ENCODE measurements at regions not wholly inside any gene's neighbourhood (a gene's known extent, or its start where the extent isn't known, plus 50 kb on each side); places are given as distances from the start of the nearest gene placed in this dataset.

DNA sequence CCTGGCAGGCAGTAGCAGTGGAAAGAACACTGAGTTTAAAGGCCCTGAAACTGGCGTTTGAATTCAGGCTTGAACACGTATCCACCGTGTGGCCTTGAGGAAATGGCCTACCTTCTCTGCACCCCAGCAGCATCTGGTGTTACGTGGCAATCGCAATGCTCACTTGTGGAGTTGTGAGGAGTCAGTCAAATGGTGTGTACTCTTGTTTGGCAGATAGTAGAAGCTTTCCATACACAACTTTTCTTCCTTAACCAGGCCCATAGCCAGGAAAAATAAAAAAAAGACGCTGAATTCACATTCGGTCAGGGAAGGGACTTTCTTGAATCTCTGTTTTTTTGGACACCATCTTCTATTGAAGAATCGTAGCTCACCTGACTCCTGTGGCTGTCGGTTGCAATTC lies 1101.5 kb upstream of the KLHL29 start:
- DNase-seq (ENCODE audit: low spot score): no peak
- intact Hi-C loops (cut with DNase I): no loop called here

DNA sequence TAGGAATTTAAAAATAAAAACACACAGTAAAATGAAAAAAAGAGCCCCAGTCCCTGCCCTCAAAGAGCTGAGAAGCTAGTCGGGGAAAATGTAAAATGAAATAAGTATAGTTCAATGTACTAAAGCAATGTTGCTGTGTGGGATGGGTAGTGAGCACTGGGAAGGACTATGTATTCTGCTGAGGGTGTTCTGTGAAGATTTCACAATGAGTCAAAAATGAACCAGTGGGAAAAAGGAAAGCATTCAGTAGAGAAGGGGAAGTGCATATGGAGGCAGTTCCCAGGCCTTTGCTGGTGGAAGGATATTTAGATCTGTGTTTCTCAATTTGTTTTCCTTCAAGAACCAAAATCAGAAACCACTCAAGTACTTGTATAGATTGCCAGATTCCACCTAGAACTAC lies 1094.7 kb upstream of the KLHL29 start:
- intact Hi-C loops (cut with DNase I): loop anchor here (10.0 kb wide), 1 partner anchor 1506 kb away; no protein-coding TSS in a partner anchor
- no peak for DNase-seq (ENCODE audit: low spot score)

DNA sequence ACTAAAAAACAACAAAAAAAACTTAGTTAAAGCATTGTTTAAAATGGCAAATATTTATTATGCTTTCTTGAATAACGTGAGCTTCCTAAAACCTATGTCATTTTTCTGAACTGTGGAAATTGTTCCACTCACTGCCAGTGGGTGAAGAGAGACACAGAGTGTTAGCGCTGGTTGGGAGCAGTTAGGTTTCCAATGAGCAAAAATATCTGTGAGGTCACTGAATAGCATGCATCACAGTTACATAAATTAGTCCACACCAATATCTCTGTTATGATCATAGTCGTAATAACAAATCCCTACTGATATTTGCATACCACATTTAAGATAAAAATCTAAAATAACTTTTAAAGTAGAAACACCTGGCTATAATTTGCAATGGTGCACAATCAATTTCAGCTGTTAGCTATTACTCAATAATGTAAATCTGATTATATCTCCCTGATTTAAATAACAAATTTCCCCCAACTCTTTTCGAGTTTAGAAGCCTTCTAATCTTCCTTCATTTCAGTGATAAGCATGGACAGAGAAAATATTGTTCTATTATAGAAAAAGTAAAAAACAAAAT lies 1094.0 kb upstream of the KLHL29 start:
- intact Hi-C loops (cut with DNase I): loop anchor here (10.0 kb wide), 1 partner anchor 1506 kb away; no protein-coding TSS in a partner anchor

DNA sequence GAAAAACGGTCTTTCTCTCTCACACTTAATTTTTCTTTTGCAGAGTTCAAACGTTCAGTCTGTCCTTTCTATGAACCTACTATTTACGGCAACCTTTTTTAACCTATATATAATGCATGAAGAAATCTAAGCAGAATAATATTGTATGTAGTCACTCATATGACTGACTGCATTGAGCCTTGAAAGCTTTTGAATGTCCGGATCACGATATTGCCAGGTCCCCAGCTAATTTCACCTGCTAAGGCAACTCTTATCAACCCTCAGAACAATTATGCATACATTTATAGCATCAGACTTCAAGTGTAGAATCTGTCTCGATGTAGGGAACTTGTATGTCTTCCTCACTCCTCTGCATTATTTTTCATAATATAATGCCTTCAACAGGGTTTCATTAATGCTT lies 1083.8 kb upstream of the KLHL29 start:
- intact Hi-C loops (cut with DNase I): no loop called here
- no peak for DNase-seq (ENCODE audit: low spot score)

More for the DNA sequence above, 1094.0 kb upstream of the KLHL29 start:
- DNase-seq (ENCODE audit: low spot score): no peak

DNA sequence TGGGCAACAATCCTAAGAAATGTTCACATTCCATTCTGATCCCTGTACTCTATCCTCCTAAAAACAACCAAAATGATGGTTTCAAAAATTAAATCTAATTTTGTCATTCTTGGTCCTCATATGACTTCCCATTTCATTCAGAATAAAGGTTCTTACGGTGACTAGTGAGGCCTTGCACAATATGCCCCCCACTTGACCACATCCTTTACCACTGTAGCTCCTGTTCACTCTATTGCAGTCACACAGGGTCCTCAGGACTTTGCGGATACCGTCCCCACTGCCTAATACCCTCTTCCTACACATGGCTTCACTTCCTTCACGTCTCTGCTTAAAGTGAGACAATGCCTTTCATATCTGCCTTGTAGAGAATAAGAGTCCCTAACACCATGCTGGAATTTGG lies 1058.7 kb upstream of the KLHL29 start:
- intact Hi-C loops (cut with DNase I): no loop called here
- DNase-seq (ENCODE audit: low spot score): no peak

DNA sequence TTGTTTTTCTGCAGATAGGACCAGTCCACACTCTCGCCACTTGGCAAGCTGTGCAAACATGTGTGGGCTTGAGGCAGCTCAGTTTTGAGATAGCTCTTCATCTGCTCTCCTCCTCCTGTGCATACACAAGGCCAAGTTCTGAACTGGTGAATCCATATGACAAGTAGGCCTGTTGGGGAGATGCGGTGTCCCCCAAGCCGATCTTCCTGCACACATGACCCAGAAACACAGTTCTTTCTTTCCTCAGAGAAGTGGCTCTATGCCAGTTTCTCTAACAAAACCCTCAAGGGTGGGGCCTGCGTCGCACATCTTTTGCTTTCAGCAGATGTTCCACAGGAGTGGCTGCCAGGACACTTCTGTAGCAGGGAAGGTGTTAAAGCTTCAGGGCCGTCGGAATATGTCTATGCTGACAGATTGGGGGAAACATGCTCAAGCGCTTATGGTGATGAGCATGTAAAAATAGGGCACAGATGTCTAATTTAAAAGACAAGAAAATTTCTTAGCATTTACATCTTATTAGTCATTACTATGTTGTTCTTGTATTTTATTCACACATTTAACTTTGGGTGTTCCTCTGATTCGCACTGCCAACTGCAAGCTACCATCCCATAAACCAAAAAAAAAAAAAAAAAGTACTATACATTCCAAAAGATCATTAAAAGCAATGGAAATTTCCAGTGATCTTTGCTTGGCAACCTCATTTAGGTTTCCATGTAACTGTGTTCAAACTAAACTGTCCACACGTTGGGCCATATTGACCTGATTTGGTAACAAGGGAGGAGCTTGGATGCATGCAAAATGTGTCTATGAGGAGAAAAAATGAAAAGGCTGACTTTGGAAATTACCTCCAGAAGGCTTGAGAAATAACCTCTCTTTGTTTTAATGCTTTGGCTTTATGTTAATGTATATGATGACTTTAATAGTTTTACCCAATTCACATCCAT lies 1055.5 kb upstream of the KLHL29 start:
- DNase-seq (ENCODE audit: low spot score): no peak
- intact Hi-C loops (cut with DNase I): no loop called here

DNA sequence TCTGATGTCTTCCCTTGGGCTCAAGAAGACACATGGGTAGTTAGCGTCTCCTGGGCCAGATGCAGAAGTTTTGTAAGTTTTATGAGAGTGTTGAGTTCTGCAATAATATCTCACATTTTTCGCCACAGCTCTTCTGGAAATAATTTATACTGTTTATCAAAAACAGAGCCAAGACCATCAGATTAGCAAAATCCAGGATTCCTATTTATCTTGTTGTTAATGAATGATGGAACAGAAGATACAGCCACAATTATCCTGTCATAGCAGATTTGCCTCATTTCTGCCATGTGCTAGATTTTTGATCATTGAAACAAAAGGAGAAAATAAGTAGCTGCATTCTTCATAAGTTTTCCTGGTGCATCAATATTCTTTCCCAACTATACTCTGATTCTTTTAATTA lies 1048.6 kb upstream of the KLHL29 start:
- DNase-seq (ENCODE audit: low spot score): no peak
- intact Hi-C loops (cut with DNase I): no loop called here

DNA sequence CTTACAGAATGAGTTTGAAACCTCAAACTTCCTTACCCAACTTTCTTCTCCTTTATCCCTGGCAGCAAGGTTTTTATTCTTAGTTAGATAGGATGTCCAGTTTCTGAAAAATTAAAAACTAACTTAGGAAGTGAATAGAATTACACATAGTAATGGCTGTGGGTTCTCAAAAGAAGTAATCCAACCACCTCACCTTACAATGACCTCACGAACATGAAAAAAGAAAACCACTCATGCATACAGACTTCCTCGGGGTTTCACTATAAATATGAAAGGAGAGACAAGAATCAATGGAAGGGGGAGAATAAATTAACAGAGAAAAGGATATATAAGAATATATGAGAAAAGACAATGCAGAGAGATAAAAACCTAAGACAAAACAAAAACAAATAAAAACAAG lies 1044.3 kb upstream of the KLHL29 start:
- intact Hi-C loops (cut with DNase I): no loop called here

DNA sequence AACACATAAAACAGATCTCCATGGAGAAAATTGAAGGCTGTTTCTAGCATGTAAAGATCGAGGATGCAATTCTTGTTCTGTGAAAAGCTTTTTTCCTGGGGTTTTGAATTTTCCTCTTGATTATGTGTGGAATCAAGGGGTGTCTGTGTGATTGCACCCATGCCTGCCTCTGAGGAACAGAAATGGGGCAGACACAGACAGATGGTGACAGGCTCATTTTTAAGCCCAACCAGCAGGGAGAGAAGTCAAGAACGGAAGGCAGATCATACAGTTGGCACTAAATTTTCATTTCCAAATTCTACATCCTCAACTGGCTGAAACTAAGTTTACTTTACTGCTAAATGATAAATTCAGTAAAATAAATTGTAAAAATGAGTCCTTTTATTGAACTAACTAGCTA lies 1037.7 kb upstream of the KLHL29 start:
- intact Hi-C loops (cut with DNase I): no loop called here
- DNase-seq (ENCODE audit: low spot score): no peak

More for the DNA sequence above, 1044.3 kb upstream of the KLHL29 start:
- DNase-seq (ENCODE audit: low spot score): no peak

DNA sequence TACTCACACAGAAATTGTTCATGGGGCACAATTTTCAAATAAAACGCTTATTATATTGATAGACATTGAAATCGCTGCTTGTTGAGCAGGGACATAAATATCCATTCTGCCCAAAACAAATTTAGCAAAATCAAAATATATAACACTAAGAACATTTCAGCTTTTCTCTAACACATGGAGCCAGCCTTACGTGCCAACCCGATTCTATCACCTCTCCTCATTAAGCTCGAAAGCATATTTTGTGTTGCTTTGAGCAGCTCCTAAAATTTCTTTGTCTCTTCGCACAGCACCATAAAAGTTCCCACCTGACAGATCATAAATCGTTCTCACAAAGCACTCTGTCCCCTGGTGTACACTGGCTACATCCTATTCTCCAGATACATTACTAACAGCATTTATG lies 1034.4 kb upstream of the KLHL29 start:
- DNase-seq (ENCODE audit: low spot score): no peak
- intact Hi-C loops (cut with DNase I): no loop called here

DNA sequence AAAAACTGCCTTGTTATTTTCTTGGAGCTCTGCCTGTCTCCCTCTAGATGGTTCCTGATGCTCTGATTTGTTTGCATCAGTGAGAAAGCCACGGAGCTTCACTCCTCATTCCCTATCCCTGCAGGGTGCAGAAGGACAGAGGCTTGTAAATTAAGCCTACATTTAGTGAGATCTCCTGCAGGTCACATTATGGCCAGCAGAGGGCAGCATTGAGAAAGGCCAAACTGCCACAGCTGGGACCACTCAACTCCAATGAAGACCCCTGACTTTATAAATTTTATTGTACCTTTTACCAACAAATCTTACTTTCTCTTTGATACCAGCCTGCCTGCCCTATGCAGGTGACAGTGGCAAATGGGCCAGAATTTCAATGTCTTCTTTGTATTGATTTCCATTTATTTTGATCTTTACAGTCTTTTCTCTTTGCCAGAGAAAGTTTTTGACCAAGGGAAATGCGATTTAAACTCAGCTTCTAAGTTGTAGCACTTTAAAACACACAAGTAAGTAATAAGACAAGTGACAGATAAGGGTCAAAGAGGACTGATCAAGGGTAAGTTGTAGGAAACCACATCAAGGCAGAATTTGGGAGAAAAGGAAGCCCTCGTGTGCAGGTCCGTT lies 1029.1 kb upstream of the KLHL29 start:
- no peak for DNase-seq (ENCODE audit: low spot score)
- intact Hi-C loops (cut with DNase I): no loop called here

DNA sequence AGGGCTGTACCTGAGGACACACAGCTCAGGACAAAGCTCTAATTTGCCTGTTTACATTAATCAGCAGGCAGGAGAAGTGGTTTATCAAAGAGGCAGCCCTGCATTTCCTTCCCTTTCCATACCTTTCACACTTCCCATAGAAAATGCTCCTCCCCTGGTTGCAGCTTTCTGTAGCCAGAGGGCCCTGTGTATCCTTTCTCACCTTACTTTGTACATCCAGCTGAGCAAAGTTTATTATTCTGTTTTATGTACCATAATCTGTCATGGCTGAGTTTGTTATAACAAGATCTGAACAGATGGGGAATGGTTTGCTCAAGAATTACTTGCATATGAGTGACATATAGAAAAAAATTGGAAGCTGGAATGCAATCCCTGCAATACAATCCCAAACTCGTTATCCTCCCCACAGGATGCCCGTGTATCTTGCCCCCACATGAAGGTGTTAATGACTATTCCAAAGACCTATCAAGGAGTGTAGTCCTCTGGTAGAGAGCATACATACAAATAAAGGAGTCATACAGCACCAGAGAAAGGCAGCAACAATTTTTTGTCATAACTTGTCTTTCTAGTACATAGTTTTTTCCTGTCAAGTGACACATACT lies 1025.8 kb upstream of the KLHL29 start:
- intact Hi-C loops (cut with DNase I): no loop called here
- no peak for DNase-seq (ENCODE audit: low spot score)

DNA sequence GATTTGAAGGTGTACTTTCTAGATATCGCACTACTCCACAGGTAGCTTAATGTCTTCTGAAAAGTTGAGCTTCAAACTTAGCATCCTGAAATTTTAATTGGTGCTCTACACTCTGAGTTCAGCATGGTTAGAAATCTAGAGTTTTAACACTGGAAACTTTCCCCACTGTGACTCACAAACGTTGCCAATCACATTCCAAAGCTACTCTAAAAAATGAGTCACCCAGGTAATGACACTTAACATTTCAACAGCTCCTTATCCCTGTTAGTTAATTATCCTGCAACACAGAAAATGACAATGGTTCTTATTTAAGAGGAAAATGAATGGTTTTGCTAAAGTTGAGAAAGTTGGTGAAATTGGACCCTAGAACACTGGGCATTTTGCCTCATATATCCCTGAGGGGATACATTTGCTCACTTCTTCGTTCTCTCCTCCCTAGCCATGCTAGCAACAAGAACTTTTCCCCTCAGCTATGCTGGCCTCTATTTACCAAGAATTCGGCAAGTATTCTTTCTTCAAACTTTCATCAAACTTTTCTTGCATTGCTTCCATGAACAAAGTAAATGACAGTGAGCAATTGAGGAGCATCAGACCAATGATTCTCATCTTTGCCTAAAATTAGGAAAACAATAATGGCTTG lies 1024.1 kb upstream of the KLHL29 start:
- no peak for DNase-seq (ENCODE audit: low spot score)
- intact Hi-C loops (cut with DNase I): no loop called here

DNA sequence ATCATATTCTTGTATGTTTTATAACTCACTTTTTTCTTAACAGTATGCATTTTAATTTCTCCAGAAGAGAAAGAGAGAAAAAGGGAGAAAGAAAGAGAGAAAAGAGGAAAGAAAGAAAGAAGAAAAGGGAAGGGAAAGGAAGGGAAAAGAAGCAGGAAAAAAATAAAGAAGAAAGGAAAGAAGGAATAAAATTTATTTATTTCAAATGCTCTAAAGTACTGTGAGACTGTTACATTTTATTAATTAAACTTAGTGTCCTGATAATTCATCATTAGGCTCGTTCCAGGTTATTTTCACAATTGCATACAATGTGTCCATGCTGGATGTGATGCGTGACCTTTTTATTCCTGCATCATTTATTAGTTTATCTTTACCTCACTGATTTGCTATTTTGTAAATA lies 1023.4 kb upstream of the KLHL29 start:
- DNase-seq (ENCODE audit: low spot score): no peak
- intact Hi-C loops (cut with DNase I): no loop called here

DNA sequence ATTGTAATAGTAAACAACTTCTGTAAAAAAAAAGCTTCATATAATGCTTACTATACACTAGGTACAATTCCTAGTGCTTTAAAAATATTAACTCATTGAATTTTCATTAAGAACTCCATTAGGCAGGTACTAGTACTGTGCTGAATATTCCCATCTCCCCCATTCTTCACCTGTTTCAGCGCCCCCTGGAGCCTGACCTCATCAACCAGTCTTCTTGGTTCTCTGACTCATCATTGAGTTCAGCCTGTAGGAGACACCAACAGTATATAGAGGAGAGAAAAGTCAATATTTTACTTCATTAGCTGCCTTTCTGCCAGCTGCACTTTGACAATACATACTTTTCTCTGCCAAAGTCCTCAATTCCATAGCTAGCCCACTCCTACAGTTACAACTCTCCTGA lies 1009.9 kb upstream of the KLHL29 start:
- intact Hi-C loops (cut with DNase I): no loop called here
- DNase-seq (ENCODE audit: low spot score): no peak

DNA sequence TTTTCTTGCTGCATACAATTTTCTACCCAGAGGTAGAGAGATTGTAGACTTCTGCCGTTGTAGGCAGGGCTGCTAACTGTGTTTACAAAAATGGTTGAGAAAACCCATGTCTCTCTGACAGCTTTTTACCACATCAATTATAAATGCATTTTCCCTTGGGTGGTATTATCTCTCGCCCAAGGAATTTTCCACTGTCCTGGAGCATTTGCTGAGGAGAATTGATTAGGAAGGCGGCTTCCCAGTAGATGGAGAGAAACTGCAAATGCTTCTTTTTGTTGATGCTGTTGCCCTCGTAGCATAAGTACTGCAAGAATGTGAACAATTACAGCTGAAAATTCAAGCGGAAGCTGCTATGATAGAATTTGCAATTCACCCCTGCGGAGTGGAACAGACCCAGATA lies 1007.7 kb upstream of the KLHL29 start:
- DNase-seq (ENCODE audit: low spot score): no peak

DNA sequence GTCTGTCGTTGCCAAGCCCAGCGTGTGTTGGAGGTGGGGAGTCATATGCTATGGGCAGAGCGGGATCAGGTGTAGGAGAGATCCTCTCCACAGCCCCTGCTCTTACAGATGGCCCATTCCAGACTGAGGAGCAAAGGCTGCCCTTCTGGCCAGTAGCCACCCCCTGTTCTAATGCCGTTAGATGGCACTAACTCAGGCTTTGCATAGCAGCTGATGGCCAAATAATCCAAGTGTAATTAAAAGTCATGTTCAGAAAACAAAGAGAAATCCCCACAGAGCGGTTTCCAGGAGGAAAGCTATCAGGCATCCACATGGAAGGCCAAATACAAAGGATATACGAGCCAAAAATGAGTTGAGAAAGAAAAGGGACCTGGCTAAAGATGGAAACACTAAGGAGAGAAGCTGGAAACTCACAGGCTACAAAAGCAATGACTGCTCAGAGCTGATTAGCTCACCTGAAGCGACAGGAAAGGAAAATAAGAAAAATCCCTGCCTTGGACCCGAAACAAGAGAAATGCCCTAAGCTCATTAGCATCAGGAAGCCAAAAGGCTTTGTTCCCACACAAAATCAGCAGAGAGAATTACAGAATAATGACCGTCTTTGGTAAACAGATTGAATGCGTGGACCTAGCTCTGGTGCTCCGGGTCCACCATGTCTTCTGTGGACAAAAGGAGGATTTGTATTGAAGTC lies 1002.4 kb upstream of the KLHL29 start:
- intact Hi-C loops (cut with DNase I): no loop called here
- no peak for DNase-seq (ENCODE audit: low spot score)

More for the DNA sequence above, 1007.7 kb upstream of the KLHL29 start:
- intact Hi-C loops (cut with DNase I): no loop called here

DNA sequence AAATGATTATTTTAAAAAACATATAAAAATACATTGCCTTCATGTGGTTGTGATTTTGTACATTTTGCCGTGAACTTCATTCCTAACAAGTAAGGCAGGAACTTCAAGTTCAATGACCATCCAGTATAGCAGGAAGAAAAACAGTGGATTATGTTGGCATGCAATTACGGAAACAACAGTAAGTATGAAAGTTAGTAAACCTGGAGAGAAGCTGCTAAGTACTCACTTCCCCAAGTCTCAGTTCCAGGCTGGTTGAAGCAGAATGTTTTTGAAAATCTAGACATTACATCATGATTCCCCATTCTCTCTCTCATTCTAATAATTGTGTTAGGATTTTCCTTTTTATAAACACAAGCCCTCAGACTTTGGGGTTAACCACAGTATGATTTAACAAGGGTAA lies 987.1 kb upstream of the KLHL29 start:
- DNase-seq (ENCODE audit: low spot score): no peak
- intact Hi-C loops (cut with DNase I): no loop called here

DNA sequence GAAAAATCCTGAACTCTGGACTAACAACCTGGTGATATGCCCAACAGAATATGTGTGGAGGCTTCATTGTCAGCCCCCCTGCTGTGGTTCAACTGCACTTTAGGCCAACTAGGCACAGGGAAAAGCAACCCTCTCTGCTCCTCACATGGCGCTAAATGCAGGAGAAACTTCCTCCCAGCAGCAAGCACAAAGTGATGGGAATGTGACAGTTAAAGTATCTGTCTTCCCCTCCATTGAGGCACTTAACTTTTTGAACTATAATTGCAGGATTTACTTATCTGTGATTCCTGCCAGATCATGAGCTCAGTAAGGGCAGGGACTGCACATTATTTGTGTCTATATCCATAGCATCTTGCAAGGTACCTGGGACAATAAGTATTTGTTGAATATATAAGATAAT lies 981.2 kb upstream of the KLHL29 start:
- no peak for DNase-seq (ENCODE audit: low spot score)
- intact Hi-C loops (cut with DNase I): no loop called here
